Nephron progenitor cell (in vitro differentiated cells): ENCODE measurements at regions not wholly inside any gene's neighbourhood (a gene's known extent, or its start where the extent isn't known, plus 50 kb on each side); places are given as distances from the start of the nearest gene placed in this dataset.

Experiments
- DNase-seq: peaks from one replicate; pipeline ENCODE4 v3.0.0; 2021
- H3K27ac Mint-ChIP-seq: 2 replicates; pipeline ENCODE4 v1.8.0; 2021; ENCODE audit warnings: mild to moderate bottlenecking, moderate library complexity, mixed read lengths
- H3K27me3 Mint-ChIP-seq: 2 replicates; pipeline ENCODE4 v1.8.0; 2021; ENCODE audit warnings: mild to moderate bottlenecking, low read depth, mixed read lengths; ENCODE audit not compliant: poor library complexity
- H3K36me3 Mint-ChIP-seq: 2 replicates; pipeline ENCODE4 v1.8.0; 2021; ENCODE audit warnings: low read depth, mixed read lengths
- H3K4me1 Mint-ChIP-seq: 2 replicates; pipeline ENCODE4 v1.8.0; 2021; ENCODE audit warnings: mixed read lengths
- H3K4me3 Mint-ChIP-seq: 2 replicates; pipeline ENCODE4 v1.8.0; 2021; ENCODE audit warnings: mild to moderate bottlenecking, moderate library complexity, mixed read lengths
- H3K9me3 Mint-ChIP-seq: 2 replicates; pipeline ENCODE4 v1.8.0; 2021; ENCODE audit warnings: mild to moderate bottlenecking, moderate library complexity, mixed read lengths
- CTCF ChIP-seq: fragments of 200-600 bp; sonication (generic); IDR thresholded peaks from 2 replicates; pipeline ENCODE4 v1.5.0; 2021; ENCODE audit warnings: antibody characterized with exemption

- Mint-ChIP-seq H3K36me3 (no peaks in the 10 kb centered on the region), H3K4me1 (peaks cover 5% of the 10 kb centered on the region), H3K9me3 (no peaks in the 10 kb centered on the region), H3K27ac (no peak overlapping the region), H3K27me3 (no peaks in the 10 kb centered on the region), H3K4me3 (no peak overlapping the region)
- no peak for DNase-seq
- TF ChIP-seq CTCF: no peak
Measured at GRCh38 chr18:43622024-43622423, 344.7 kb upstream of the SYT4 start.

- no peak for TF ChIP-seq CTCF
- peaks cover 3% of the 10 kb centered on the region for H3K9me3 Mint-ChIP-seq
- H3K4me1 Mint-ChIP-seq: peaks cover 19% of the 10 kb centered on the region
- DNase-seq: no peak
- H3K36me3 Mint-ChIP-seq: no peaks in the 10 kb centered on the region
- H3K27ac Mint-ChIP-seq: no peak overlapping the region
- H3K4me3 Mint-ChIP-seq: no peak overlapping the region
- H3K27me3 Mint-ChIP-seq: no peaks in the 10 kb centered on the region
Measured at GRCh38 chr18:43625582-43625981, 348.3 kb upstream of the SYT4 start.

GRCh38 chr18:43627848-43628530, 350.7 kb upstream of the SYT4 start:
- no peak overlapping the region for H3K27ac Mint-ChIP-seq
- TF ChIP-seq CTCF: no peak
- no peaks in the 10 kb centered on the region for H3K36me3 Mint-ChIP-seq
- H3K4me3 Mint-ChIP-seq: no peak overlapping the region
- DNase-seq: no peak
- peaks cover 21% of the 10 kb centered on the region for H3K4me1 Mint-ChIP-seq
- peaks cover 3% of the 10 kb centered on the region for H3K9me3 Mint-ChIP-seq
- no peaks in the 10 kb centered on the region for H3K27me3 Mint-ChIP-seq

DNA sequence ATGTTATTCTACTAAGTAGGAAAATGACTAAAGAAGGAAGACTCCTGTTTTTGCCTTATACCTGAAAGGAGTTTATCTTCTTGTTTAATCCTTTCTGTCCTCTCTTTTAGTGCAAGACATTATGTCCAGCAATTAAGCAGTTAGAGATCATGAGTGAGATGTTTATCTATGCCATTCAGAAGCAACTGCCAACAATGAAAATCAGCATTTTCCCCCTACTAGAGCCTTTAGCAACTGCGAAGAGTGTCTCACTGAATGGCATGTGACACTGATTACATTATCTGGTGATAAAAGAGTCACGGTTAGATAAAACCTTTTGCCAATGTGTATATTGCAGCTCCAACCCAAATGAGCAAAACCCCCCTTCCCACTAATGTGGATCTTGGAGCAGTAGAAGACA, 357.7 kb upstream of the SYT4 start:
- H3K27ac Mint-ChIP-seq: no peak overlapping the region
- DNase-seq: no peak
- H3K4me1 Mint-ChIP-seq: peaks cover 15% of the 10 kb centered on the region
- no peaks in the 10 kb centered on the region for H3K27me3 Mint-ChIP-seq
- peaks cover 15% of the 10 kb centered on the region for H3K9me3 Mint-ChIP-seq
- no peak overlapping the region for H3K4me3 Mint-ChIP-seq
- no peak for TF ChIP-seq CTCF
- no peaks in the 10 kb centered on the region for H3K36me3 Mint-ChIP-seq

DNA sequence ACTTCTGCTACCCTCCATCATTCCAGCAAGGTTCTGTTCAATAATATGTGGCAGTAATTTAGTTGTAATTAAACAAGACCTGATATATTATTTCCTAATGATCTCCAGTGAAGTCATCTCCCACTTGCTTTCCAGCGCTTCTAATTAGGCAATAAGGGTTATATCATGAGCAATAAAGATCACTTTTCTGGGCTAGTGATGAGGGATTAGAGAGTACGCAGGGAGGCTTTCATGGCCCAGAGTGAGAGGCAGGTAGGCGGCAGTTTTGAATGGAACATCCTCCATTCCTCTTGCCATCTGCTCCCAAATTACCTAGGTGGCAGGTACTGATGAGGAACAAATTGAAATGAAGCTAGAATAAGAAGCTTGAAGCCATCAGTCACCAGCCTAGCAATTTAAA, 358.1 kb upstream of the SYT4 start:
- no peaks in the 10 kb centered on the region for H3K27me3 Mint-ChIP-seq
- no peak for DNase-seq
- H3K36me3 Mint-ChIP-seq: no peaks in the 10 kb centered on the region
- peaks cover 15% of the 10 kb centered on the region for H3K9me3 Mint-ChIP-seq
- no peak for TF ChIP-seq CTCF
- no peak overlapping the region for H3K4me3 Mint-ChIP-seq
- peaks cover 15% of the 10 kb centered on the region for H3K4me1 Mint-ChIP-seq
- no peak overlapping the region for H3K27ac Mint-ChIP-seq

GRCh38 chr18:43642727-43643330, 365.5 kb upstream of the SYT4 start:
- H3K36me3 Mint-ChIP-seq: no peaks in the 10 kb centered on the region
- no peak for TF ChIP-seq CTCF
- no peak for DNase-seq
- H3K4me3 Mint-ChIP-seq: no peak overlapping the region
- no peaks in the 10 kb centered on the region for H3K4me1 Mint-ChIP-seq
- H3K27me3 Mint-ChIP-seq: peaks cover 7% of the 10 kb centered on the region
- H3K27ac Mint-ChIP-seq: no peak overlapping the region
- peaks cover 27% of the 10 kb centered on the region for H3K9me3 Mint-ChIP-seq
